ENCODE measurements at regions not wholly inside any gene's neighbourhood (a gene's known extent, or its start where the extent isn't known, plus 50 kb on each side); places are given as distances from the start of the nearest gene placed in this dataset.

DNA sequence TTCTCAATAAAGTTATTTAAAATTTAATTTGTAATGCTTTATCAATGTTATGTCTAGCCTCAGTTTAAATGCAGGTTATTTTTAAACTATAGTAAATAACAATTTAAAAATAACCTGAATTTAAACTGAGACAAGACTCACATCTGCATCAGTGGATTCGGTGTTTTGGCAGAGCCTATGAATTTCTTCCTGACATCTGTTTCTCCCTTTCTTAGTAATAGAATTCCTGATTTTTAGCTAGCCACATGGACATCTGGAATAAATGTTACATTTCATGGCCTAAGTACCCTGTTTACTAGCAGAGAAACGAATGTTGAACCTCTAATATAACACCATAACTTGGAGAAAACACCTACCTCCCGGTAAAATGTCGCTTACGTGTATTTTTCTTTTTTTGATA is 1141.6 kb upstream of the ADGRL2 start:
- DNase-seq: no peak

DNA sequence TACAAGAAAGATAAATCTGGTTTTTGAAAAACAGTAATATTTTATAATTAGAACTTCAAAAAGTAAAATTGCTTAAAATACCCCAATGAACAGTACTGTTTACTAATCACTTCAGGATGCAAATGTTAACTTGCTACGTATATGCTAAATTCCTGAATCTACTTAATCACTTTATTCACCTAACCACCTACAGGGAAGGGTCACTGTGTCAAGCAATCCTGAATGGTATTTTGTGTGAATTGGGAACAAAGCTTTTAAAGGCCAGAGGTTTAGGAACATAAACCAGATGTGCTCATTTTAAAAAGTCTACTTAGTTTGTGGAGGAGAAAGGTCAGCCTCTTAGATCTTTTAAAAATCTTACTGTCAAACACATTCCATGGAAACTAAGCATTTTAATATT is 1143.0 kb upstream of the ADGRL2 start:
- DNase-seq: no peak

DNA sequence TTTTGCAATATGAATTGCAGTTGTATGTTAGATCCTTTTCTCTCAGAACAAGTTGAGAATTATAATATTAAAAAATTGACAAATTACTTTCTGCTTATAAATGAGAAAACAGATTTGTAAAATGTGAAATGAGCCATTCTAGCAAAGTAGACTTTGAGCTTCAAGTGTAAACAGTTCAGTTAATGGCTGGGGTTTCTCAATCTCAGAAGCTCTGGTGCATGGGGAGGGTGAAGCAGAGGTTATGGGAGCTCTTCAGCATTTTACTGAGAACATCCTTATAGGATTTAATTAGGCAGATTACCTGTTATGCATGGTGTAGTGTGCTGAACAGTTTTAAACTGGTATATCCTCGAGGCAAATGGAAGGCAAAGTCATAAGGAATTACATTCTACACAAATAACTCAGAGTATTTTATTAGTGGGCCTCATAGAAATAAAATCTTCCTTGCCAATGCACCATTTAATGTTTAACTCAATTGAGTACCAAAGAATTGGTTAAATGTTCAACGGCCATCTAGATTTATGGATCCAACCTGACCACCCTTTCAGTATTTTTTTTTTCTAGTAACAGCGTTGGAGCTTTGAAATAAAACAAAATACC is 1143.6 kb upstream of the ADGRL2 start:
- DNase-seq: no peak

DNA sequence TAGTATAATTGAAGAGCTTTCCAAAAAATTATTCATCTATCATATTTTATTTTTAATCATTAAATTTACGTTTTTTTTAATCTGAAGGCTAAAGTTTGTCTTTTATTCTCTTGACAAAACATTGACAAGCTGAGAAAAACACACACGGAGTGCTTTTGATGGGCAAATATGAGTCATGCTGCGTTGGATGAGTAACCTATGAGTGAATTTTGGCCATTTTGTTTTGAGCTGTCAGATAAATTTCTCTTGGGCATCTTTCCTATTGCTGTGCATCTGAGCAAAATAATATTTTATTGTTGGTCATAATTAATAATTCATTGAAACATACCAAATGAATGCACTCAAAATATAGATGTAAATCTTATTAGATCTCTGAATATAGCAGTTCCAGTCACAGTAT is 1144.1 kb upstream of the ADGRL2 start:
- DNase-seq: no peak

DNA sequence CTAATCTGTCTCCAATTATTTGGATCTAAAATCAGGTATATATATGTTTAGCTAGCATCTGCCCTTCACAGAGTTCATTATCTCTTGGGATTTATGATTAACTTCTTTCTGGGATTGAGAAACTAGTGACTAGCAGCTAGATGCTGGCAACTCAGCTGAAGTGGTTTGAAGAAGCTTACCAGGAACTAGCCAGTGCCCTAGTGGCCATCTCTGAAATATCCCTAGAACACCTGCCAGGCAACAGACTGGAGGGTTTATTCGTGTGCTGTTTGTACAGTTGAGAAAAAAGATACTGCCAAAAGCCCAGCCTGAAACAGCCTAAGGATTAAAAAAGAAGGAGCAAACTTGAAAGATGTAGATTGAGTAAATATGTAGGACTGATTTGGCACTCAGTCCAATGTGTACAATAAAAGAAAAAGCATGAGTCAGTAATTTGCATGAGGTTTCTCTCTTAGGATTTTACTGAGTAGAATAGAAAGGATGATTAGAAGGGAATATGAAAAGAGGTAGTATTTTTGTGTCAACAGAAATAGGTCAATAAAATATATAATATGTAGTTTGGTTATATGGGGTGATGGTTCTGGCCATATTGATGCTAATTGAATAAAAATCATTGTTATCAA is 1144.6 kb upstream of the ADGRL2 start:
- DNase-seq: no peak

DNA sequence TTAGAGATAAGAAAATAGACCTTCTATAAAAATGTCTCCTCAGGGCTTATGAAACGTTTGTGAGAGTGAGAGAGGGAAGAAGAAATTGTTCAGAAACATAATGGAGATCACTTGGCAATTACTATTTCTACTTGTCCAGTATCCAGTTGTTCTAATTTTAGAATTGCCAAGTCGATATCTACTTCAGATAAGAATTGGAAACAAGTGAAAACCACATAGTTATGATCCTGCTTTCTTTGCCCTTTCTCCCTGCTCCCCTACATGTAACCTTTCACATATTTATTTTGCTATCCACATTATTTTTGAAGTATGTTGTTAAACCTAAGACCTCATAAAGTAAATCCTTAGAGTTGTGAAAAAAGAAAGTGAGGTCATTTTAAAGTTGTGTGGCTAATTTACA is 1154.7 kb upstream of the ADGRL2 start:
- no peak for DNase-seq

DNA sequence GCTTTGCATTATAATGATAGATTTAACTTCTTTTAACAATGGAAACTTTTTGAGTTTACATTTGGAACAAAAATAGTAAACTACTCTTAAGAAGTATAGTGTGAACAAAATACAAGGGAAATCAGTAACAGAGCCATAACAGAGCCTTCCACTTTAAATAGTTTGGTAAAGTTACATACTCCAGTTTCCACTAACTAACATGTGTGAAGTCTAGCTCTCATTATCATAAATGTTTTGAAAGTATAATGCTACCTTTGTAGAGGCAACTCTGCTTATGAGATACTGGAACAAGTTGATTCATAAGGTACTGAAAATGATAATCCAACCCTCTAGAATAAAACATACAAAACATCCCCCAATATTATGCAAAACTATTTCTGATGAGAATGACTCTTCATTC is 1155.1 kb upstream of the ADGRL2 start:
- no peak for DNase-seq

DNA sequence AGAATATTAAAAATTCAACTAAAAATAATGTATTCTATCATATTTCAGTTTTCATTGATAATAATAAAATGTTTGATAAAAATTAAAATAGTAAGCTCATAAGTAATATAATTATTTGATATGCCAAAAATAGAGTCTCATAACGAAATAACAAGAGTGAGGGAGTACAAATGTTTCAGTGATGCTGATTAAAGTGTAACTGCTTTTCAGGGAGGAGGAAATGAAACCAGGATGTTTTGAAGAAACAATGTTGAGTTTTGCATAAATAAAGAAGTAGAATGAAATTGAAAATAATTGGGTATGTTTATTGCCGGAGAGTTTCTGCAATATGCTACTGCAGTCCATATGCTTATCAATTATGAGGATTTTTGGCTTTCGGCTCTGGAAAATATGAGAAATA is 1159.8 kb upstream of the ADGRL2 start:
- no peak for DNase-seq

DNA sequence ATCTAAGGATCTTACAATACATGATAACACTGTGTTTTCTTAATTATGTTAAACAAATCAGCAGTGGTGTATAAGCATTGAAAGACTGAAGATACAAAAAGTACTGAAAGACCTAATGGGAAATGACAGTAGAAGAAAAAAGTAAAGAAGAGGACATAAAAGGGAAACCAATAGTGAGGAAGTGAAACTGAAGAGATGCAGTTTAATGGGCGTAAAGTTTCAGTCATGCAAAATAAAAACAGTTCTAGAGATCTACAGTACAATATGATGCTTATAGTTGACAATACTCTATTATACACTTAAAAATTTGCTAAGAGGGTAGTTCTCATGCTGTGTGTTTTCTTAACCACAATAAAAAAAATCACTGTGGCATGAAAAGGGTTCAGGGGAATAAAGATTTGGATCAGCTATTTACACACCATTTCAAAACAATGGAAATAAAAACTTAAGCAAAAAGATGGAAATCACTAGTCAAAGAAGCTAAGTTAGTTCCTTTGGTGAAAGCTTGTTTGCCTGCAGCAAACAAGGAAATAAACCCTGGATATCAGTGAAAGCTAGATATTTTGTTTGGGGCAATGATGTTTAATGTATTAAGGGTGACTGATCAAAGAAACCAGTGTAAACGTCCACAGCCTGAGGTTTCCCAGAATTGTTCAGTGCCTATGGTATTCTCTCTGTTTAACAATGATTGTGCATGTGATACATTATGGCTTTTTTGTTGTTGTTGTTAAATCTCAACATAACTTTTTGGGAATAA is 1160.8 kb upstream of the ADGRL2 start:
- DNase-seq: no peak

DNA sequence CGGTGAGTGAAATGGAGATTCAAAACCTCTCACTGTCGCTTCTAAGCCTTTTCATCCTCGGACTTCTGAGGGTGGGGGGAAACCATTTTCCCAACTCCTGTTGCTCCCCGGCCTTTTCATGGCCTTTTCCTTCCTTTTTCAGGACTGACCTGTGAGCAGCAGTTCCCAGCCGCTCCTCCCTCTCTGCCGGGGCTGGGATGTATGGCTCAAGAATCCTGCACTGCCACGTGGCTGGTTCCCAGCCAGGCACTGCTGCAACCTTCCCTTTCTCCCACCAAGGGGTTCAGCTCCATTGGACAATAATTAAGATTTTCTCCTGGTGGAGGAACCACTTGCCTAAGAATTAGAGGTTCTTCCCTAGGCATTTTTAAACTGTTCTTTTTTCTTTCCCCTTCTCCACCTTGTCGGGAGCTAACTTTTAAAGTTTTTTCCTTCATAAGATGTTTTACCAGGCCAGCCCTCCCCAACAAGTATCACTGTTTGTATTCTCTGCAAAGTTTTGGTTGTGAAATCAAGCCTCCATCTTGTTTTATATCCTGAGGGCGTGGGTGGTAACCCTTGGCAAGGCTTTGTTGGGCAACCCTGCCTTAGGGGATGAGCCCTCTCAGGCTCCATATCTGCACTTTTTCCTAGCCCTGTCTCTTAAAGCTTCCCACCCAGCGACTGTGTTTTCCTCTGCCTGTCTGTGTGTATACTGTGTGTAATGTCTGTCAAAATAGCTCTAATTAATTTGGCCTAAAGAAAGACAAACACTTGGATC is 1166.6 kb upstream of the ADGRL2 start:
- DNase-seq: no peak

DNA sequence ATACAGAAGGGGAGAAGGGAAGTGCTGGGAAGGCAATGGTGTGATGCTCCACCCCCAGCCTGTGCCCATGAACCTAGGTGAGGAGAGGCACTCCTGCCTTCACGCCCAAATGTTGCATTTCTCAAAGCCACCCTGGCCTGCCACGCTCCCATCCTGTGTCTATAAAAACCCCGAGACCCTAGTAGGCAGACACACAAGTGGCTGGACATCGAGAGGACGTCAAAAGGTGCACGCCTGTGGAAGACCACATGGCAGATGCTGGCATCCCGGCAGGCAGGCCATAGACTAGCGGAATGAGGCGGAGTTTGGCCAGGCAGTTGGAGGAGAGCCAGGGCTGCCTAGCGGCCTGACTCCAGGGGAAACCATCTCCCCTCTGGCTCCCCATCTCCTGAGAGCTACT is 1168.5 kb upstream of the ADGRL2 start:
- no peak for DNase-seq

DNA sequence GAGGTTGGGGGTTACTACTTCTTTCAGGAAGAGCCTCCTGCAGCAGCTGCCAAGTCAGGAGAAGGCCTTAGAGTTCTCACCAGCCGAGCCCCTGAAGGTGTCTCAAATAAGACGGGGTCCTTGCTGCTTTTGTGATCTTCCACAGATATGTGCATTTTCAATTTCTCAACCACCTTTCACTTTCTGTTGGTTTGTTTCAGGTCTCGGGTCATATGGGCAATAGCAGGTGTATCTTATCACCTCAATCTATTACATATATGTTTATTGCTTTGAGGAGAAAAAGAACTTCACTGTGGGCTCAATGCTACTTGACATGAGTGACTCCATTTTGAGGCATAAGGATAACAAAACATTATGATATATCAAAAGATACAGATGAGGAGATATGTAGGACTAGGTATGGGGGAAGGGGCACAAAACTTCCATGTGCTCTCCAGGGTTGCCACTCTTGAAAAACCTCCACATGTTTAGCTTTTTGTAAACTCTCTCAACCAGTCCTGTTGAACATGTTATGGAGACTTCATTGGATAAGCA is 1171.4 kb upstream of the ADGRL2 start:
- DNase-seq: no peak

DNA sequence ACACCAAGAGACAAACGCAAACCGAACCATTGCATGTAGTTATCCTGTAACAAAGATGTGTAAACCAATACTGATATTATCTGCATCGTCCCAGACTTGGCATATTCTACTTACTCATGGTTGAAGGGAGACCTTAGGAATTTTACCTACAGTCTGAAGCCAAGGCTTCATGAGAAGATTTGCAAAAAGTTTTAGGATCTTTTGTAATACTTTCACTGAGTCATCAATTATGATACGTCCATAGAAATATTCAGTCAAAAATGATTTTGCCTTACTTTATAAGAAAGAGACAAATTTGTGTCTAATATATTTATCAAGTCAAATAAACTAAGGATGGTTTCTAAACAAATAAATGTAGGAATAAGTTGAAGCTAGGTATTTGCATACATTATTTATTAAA is 1176.1 kb upstream of the ADGRL2 start:
- no peak for DNase-seq

DNA sequence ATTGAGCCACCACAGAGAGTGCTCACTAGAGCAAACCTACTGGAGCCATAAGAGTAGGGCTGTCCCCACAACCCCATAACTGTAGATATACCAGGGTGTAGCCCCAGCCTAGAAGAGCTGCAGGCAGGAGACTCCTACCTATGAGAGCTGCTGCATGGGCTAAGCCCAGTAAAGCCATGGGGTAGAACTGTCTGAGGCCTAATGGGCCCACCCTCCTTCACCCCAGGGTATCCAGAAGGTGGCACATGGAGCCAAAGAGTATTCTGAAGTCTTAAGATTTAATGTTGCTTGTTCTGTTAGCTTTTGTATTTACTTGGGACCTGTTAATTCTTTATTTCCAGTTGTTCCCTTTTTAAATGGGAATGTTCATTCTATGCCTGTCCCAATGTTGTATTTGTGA is 1193.7 kb upstream of the ADGRL2 start:
- DNase-seq: no peak

DNA sequence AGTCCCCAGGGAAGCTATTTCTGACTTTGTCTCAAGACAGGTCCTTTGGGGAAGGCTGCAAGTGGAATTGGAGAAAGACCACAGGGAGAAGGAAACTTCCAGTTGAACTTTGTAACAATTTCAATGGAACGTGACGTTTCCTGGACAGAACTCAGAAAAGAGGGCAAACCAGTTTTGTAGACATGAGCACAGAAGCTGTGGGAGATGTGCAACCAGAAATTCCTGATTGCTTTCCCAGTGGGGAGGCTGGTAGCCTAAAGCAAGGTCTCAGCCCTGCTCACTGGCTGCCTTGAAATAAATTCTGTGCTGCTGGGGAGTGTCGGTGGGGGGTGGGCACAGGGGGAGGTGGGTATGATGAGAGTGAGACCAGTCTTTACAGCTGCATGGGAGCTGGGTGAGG is 1206.7 kb upstream of the ADGRL2 start:
- no peak for DNase-seq

DNA sequence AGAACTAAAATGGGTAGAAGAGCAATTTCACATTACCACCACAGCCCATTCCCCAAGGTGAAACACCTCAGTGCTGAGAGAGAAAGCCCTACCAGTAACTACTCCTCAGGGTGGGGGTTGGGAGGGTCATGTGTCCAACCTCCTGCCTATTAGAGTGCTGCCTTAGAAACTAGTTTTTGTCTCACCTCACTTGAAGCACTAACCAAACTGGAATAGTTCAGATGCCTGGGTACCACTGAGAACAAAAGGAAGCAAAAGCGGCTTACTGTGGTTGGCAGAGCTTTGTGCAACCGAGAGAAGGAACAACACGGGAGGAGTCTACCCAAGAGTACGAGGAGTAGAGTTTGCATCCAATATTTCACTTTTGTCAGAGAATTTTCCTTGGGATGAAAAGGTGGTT is 1207.5 kb upstream of the ADGRL2 start:
- DNase-seq: no peak

DNA sequence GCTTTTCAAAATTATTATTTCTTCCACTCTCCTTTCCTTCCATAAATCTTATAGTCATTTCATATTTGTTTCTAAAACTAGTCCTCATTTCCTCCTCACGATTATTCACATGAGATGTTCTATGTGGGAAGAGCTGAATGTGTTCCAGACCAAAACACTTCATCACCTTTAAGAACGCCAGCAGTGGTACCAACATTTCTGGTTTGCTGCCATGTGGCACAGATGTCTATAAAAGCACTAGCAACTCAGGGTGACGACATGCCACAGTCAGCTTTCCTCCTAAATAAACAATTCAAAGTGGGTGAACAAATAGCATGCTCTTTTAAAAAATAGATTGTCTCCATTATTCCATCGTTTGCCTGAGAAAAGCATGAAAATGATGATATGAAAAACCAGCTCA is 1217.8 kb upstream of the ADGRL2 start:
- DNase-seq: no peak

DNA sequence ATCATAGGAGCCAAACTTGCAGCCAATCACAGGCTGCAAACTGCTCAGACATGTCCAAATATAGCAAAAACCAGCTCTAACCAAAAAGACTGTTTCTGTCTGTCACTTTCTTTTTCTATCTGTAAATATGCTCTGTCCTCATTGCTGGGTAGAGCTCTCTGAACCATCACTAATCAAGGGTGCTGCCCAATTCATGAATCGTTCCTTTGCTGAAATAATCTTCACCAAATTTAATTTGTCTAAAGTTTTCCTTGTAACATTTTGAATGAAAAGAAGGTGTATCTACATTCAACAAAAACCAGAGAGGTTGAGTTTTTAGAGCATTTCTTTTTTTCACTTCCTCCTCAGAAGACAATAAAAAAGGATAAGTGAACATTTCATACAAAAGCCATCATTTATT is 1221.7 kb upstream of the ADGRL2 start:
- no peak for DNase-seq

DNA sequence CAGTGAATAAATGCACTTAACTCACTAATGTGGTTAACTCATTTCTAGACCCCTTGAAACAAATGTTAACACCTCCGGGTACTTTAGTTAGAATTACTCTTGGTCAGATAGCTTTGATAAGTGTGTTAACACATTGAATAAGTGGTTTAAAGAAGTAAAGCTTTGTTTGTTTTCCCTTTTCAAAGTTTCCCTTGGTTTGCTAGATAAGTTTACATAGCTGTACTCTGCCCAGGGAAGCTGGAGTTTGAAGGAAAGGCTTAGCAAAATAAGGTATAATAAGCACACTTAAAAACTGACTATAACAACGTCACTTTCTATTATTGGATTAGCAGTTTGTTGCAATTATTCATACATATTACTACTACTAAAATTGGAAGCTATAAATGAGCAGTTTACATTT is 1233.9 kb upstream of the ADGRL2 start:
- DNase-seq: no peak

DNA sequence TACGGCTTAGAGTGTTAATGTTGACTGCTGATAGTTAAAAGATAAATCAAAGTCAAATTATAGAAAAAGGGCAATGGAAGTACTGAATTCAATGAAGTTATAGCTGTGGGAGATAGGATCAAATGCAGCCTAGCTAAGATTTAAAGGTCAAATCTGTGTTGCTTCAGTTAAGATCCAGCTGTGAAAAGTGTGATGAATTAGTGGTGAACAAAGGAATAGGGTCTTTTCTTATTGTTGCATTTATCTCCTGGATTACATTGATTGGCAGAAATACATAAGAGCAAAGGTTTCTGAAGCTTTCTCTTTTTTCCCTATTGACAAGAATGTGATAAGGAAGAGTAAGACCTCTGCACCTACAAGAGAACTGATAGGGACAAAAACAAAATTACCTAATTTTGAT is 1234.6 kb upstream of the ADGRL2 start:
- DNase-seq: no peak

DNA sequence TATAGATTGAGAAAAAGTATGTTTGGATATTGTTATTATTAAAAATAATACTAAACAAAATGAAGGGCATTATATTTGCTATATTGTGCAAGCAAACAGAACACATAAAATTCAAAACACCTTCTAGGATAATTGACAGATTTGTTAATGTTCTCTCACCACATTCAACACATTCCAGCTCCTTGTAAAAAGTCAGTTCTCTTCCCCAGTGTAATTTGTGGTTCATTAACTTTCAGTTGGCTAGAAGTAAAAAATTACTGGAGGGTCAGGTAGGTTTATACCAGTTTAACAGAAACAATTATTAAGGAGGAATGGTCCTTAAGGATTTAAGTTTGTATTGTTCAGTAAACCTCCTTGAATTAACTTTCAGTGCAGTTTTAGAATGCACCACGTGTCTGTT is 1235.3 kb upstream of the ADGRL2 start:
- no peak for DNase-seq

DNA sequence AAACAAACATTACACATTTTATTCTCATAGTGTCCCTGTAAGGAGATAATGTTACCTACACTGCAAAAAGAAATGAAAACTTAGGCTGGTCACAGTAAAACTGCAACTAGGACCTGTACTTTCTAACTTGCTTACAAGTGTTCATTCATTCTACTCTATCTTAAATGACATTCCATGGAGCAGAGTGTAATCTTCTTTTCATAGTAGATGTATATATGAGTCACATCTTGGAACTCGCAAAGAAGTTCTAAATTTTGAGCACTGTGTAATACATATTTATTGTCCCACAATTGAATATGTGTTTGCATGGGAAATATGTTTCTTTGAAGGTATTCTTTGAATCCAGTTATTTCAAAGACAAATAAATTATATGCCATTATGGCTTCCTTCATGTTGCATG is 1258.5 kb upstream of the ADGRL2 start:
- no peak for DNase-seq

DNA sequence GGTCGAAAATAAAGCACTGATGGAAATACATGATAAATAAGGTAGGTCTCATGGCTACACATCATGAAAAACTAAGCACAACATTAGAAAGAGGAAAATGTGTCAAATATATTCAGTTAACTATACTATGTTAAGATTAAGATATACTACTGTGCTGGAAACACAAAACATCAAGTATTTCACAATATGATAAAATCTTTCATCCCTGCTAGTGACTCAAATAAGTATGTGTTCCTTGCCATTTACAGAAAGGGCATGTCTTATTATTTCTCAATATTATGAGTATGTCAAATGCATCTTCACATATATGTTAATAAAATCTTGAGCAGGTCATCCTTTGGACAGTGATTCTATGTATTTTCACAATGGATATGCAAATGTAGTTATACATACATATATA is 1260.1 kb upstream of the ADGRL2 start:
- DNase-seq: no peak

DNA sequence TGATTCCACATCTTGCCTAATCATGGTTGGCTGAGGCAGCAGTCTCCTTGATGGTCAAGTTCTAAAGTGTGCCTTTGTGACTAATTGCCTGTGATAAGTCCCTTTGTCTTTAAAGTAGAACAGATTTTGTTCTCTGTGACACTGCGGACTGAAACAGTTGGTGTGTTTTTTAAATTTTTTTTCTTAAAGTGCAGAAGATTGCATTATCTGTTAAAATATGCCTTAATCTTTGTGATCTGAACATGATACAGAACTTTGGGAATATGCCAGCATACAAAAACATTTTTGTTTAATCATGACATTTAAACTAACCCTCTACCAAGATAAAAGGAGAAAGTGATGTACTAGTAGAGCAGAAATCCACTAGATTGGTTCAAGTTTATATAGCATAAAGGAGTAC is 1260.6 kb upstream of the ADGRL2 start:
- DNase-seq: no peak

All from CD4-positive, alpha-beta T cell treated with Interleukin-1 beta for 1 hour (primary cell).